ENCODE measurements at regions not wholly inside any gene's neighbourhood (a gene's known extent, or its start where the extent isn't known, plus 50 kb on each side); places are given as distances from the start of the nearest gene placed in this dataset.

GRCh38 chr15:87099916-87100315 lies 1020.2 kb downstream of the AGBL1 start:
- Histone ChIP-seq H3K79me2 (ENCODE audit: control insufficient read depth, insufficient read depth, low read length) (no peaks in the 10 kb centered on the region), H3K9ac (ENCODE audit: insufficient read depth, low read length) (no peak overlapping the region), H3K4me3 (replicated peaks in 1 of 4; ENCODE audit: control extremely low read depth in 1 of 4, insufficient read depth in 1 of 4, low read depth in 3 of 4, low read length in 4 of 4) (no peak overlapping the region), H2AFZ (ENCODE audit: low read length) (no peak overlapping the region), H3K4me2 (ENCODE audit: extremely low read depth, insufficient read depth, low read length) (no peak overlapping the region), H3K27me3 (ENCODE audit: control insufficient read depth, insufficient read depth, low read length) (no peaks in the 10 kb centered on the region), H4K20me1 (ENCODE audit: control insufficient read depth, extremely low read depth, insufficient read depth, low read length) (no peaks in the 10 kb centered on the region), H3K9me3 (ENCODE audit: control insufficient read depth, insufficient read depth, low read depth, low read length) (no peaks in the 10 kb centered on the region), H3K27ac (ENCODE audit: insufficient read depth, low read length) (no peak overlapping the region), H3K36me3 (ENCODE audit: control insufficient read depth, insufficient read depth, low read length) (no peaks in the 10 kb centered on the region), H3K4me1 (ENCODE audit: control insufficient read depth, extremely low read depth, insufficient read depth, low read length) (no peaks in the 10 kb centered on the region)
- no peak for DNase-seq (ENCODE audit: low read depth in 2 of 2)
- TF ChIP-seq EZH2 (IDR thresholded peaks at IDR 0.05; ENCODE audit: low read length, missing control alignments) (no peak), CTCF (conservative IDR thresholded peaks at IDR 0.05 in 1 of 2, IDR thresholded peaks at IDR 0.05 in 1 of 2; ENCODE audit: low read depth in 1 of 2, low read length in 2 of 2) (no peak)

GRCh38 chr15:87089551-87089950 lies 1009.9 kb downstream of the AGBL1 start:
- Histone ChIP-seq H3K27ac (ENCODE audit: insufficient read depth, low read length) (no peak overlapping the region), H4K20me1 (ENCODE audit: control insufficient read depth, extremely low read depth, insufficient read depth, low read length) (no peaks in the 10 kb centered on the region), H3K79me2 (ENCODE audit: control insufficient read depth, insufficient read depth, low read length) (no peaks in the 10 kb centered on the region), H3K4me2 (ENCODE audit: extremely low read depth, insufficient read depth, low read length) (no peak overlapping the region), H3K4me3 (replicated peaks in 1 of 4; ENCODE audit: control extremely low read depth in 1 of 4, insufficient read depth in 1 of 4, low read depth in 3 of 4, low read length in 4 of 4) (no peak overlapping the region), H2AFZ (ENCODE audit: low read length) (no peak overlapping the region), H3K27me3 (ENCODE audit: control insufficient read depth, insufficient read depth, low read length) (no peaks in the 10 kb centered on the region), H3K36me3 (ENCODE audit: control insufficient read depth, insufficient read depth, low read length) (no peaks in the 10 kb centered on the region), H3K9me3 (ENCODE audit: control insufficient read depth, insufficient read depth, low read depth, low read length) (no peaks in the 10 kb centered on the region), H3K4me1 (ENCODE audit: control insufficient read depth, extremely low read depth, insufficient read depth, low read length) (no peaks in the 10 kb centered on the region), H3K9ac (ENCODE audit: insufficient read depth, low read length) (no peak overlapping the region)
- DNase-seq (ENCODE audit: low read depth in 2 of 2) = no peak
- TF ChIP-seq EZH2 (IDR thresholded peaks at IDR 0.05; ENCODE audit: low read length, missing control alignments) (no peak), CTCF (conservative IDR thresholded peaks at IDR 0.05 in 1 of 2, IDR thresholded peaks at IDR 0.05 in 1 of 2; ENCODE audit: low read depth in 1 of 2, low read length in 2 of 2) (no peak)

- no peak for DNase-seq (ENCODE audit: low read depth in 2 of 2)
- Histone ChIP-seq H4K20me1 (ENCODE audit: control insufficient read depth, extremely low read depth, insufficient read depth, low read length) (no peaks in the 10 kb centered on the region), H3K27me3 (ENCODE audit: control insufficient read depth, insufficient read depth, low read length) (no peaks in the 10 kb centered on the region), H3K36me3 (ENCODE audit: control insufficient read depth, insufficient read depth, low read length) (no peaks in the 10 kb centered on the region), H3K4me1 (ENCODE audit: control insufficient read depth, extremely low read depth, insufficient read depth, low read length) (no peaks in the 10 kb centered on the region), H3K9ac (ENCODE audit: insufficient read depth, low read length) (no peak overlapping the region), H3K4me3 (replicated peaks in 1 of 4; ENCODE audit: control extremely low read depth in 1 of 4, insufficient read depth in 1 of 4, low read depth in 3 of 4, low read length in 4 of 4) (no peak overlapping the region), H2AFZ (ENCODE audit: low read length) (no peak overlapping the region), H3K4me2 (ENCODE audit: extremely low read depth, insufficient read depth, low read length) (no peak overlapping the region), H3K27ac (ENCODE audit: insufficient read depth, low read length) (no peak overlapping the region), H3K9me3 (ENCODE audit: control insufficient read depth, insufficient read depth, low read depth, low read length) (no peaks in the 10 kb centered on the region), H3K79me2 (ENCODE audit: control insufficient read depth, insufficient read depth, low read length) (no peaks in the 10 kb centered on the region)
- TF ChIP-seq CTCF (conservative IDR thresholded peaks at IDR 0.05 in 1 of 2, IDR thresholded peaks at IDR 0.05 in 1 of 2; ENCODE audit: low read depth in 1 of 2, low read length in 2 of 2) (no peak), EZH2 (IDR thresholded peaks at IDR 0.05; ENCODE audit: low read length, missing control alignments) (no peak)
Observed at GRCh38 chr15:87083201-87083600, 1003.5 kb downstream of the AGBL1 start.
